ENCODE measurements at regions not wholly inside any gene's neighbourhood (a gene's known extent, or its start where the extent isn't known, plus 50 kb on each side); places are given as distances from the start of the nearest gene placed in this dataset.

DNA sequence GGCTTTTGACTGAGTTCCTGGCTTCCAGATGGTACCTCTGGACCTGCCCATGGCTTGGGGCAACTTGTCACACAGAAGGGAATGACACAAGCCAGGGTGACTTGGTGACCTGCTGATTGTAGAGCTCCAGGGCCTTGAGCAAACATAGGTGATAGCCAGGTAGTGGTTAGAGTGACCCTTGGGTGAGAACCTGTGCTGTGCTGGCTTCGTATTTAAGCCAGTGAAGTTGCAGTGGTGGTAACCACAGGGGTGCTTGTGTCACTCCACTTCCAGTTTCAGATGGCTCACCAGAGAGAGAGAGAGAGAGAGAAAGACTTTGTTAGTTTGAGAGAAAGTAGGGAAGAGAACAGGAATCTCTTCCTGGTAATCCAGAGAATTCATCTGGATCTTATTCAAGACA, 471.6 kb downstream of the ZIC3 start:
- no peak for TF ChIP-seq POLR2A (IDR thresholded peaks at IDR 0.05)
- TF ChIP-seq, protein P1, sequence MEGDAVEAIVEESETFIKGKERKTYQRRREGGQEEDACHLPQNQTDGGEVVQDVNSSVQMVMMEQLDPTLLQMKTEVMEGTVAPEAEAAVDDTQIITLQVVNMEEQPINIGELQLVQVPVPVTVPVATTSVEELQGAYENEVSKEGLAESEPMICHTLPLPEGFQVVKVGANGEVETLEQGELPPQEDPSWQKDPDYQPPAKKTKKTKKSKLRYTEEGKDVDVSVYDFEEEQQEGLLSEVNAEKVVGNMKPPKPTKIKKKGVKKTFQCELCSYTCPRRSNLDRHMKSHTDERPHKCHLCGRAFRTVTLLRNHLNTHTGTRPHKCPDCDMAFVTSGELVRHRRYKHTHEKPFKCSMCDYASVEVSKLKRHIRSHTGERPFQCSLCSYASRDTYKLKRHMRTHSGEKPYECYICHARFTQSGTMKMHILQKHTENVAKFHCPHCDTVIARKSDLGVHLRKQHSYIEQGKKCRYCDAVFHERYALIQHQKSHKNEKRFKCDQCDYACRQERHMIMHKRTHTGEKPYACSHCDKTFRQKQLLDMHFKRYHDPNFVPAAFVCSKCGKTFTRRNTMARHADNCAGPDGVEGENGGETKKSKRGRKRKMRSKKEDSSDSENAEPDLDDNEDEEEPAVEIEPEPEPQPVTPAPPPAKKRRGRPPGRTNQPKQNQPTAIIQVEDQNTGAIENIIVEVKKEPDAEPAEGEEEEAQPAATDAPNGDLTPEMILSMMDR (IDR thresholded peaks at IDR 0.05): no peak
